Esophagus squamous epithelium (tissue), 4 donors: ENCODE measurements at regions not wholly inside any gene's neighbourhood (a gene's known extent, or its start where the extent isn't known, plus 50 kb on each side); places are given as distances from the start of the nearest gene placed in this dataset.

Source experiments
- CTCF ChIP-seq, 6 experiments: fragments of 450-650 bp in 4 of 6; fragments of 200-600 bp in 2 of 6; sonication (generic) in 2 of 6; IDR thresholded peaks; one replicate each; pipeline ENCODE4 v1.5.1; 2016 to 2019; ENCODE audit warnings: antibody characterized with exemption in 6 of 6, mild to moderate bottlenecking in 4 of 6, moderate library complexity in 4 of 6
- POLR2A ChIP-seq, 4 donors: fragments of 450-650 bp; IDR thresholded peaks; one replicate each; pipeline ENCODE4 v1.6.1; 2017; ENCODE audit warnings: antibody characterized with exemption in 4 of 4, mild to moderate bottlenecking in 4 of 4, moderate library complexity in 3 of 4

GRCh38 chr13:69496981-69497380, 610.6 kb upstream of the ATXN8OS start:
- TF ChIP-seq POLR2A (IDR thresholded peaks at IDR 0.05) = no peak
- TF ChIP-seq CTCF (IDR thresholded peaks at IDR 0.05) = no peak
